Right cardiac atrium (tissue), 5 donors: ENCODE measurements at regions not wholly inside any gene's neighbourhood (a gene's known extent, or its start where the extent isn't known, plus 50 kb on each side); places are given as distances from the start of the nearest gene placed in this dataset.
"Not testable (repeated sequence)": the region's sequence is repeated elsewhere in the genome, so short reads cannot be mapped to it uniquely, and the experiment has no call there.

ENCODE experiments used
- ATAC-seq, 2 donors: fragments of 200-7000 bp; cut with Tn5 transposase; one replicate each; pipeline versions ENCODE4 v1.8.0 to v1.9.1; 2020; ENCODE audit warnings: moderate library complexity in 2 of 2, mild to moderate bottlenecking in 1 of 2
- DNase-seq, 3 donors: peaks; one replicate each; pipeline ENCODE4 v3.0.0-alpha.2; 2020
- H3K27ac ChIP-seq: one replicate; pipeline ENCODE4 v1.5.1; 2013; ENCODE audit warnings: mild to moderate bottlenecking, low read length, control low read depth, moderate library complexity
- H3K27me3 ChIP-seq: one replicate; pipeline ENCODE4 v1.6.1; 2013; ENCODE audit not compliant: control insufficient read depth, insufficient read depth
- H3K4me1 ChIP-seq: one replicate; pipeline ENCODE4 v1.6.1; 2013; ENCODE audit warnings: low read length; ENCODE audit not compliant: control insufficient read depth, insufficient read depth
- H3K4me3 ChIP-seq: one replicate; pipeline ENCODE4 v1.5.1; 2013; ENCODE audit warnings: low read length, control low read depth
- H3K9me3 ChIP-seq: one replicate; pipeline ENCODE4 v1.6.1; 2013; ENCODE audit warnings: low read length; ENCODE audit not compliant: control insufficient read depth
- WGBS: extraction: QIAGEN DNeasy Blood & Tissue Kit; methylation state at CpG from one replicate; pipeline ENCODE4 v1.1.7; 2013; 5-methylcytosine and 5-hydroxymethylcytosine counted together
- intact Hi-C, 4 donors: fragments of 100-400 bp; cut with DNase I; formaldehyde crosslinking; loops; one replicate each; pipeline versions ENCODE4 v1.11.0 to v1.14.0; 2022 to 2023
- donor health status: healthy with polysubstance abuse.
- donor health status: DM: no; HTN: yes; CAD: no.
- donor health status: DM: no; HTN: no; CAD: no.
- donor health status: DM: no; HTN: yes; CAD: no; lungs with severe emphysema.
- donor health status: DM: yes; HTN: yes; CAD: no.

DNA sequence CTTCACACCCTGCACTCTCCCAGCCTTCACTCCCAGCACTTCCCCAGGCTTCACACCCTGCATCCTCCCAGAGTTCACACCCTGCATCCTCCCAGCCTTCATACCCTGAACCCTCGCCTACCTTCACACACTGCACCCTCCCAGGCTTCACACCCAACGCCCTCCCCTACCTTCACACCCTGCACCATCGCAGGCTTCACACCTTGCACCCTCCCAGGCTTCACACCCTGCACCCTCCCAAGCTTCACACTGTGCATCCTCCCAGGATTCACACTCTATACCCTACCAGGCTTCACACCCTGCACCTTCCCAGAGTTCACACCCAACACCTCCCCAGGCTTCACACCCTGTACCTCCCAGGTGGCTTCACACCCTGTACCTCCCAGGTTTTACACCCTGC lies 448.7 kb upstream of the MYT1L start:
- Histone ChIP-seq H3K4me3 (no peak overlapping the region), H3K27me3 (no peaks in the 10 kb centered on the region), H3K4me1 (no peaks in the 10 kb centered on the region), H3K27ac (no peak overlapping the region), H3K9me3 (no peaks in the 10 kb centered on the region)
- DNase-seq = no peak
- ATAC-seq = no peak
- WGBS = 52% methylated on average over 3 of the region's 3 CpGs
- intact Hi-C loops = no loop called here

GRCh38 chr2:2777876-2778275 lies 446.8 kb upstream of the MYT1L start:
- 95% methylated on average over 2 of the region's 2 CpGs for WGBS
- intact Hi-C loops = no loop called here
- DNase-seq = no peak
- Histone ChIP-seq H3K27ac (no peak overlapping the region), H3K4me1 (no peaks in the 10 kb centered on the region), H3K9me3 (no peaks in the 10 kb centered on the region), H3K27me3 (no peaks in the 10 kb centered on the region), H3K4me3 (no peak overlapping the region)
- no peak for ATAC-seq

DNA sequence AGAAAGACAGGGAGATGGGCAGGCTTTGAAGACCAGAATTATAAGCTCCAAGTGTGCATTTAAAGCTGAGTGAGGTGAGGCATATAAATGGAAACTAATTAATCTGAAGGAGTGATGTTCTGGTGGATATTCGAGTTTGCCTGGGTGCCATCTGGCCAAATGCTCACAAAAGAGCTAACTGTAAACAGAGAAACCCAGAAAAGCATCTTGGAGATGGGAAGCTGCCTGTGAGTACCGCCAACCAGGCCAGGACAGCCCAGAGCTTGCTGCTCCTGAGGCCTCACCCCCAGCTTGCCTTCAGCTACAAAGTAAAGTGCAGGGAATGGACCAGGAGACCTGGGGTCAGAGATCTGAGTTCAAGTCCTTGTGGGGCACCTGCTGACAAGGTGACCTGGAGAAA lies 446.1 kb upstream of the MYT1L start:
- no peak for DNase-seq

DNA sequence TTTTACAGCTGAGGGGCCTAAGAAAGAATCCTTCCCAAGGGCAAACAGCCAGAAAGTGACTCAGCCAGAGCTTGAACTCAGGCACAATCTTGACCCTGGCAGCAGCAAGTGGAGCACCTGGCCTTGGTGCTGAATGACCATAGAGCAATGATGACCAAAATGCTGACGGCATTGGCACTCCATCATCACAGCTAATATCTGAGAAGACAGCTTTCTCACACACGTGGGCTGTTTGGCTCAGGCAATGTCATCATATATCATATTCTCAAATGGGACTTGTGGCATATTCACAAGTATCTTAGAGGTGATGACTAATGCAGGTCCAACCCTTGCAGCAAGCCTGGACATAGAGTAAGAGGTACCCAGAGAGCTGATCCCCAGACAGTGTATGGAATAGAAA lies 443.9 kb upstream of the MYT1L start:
- no peak for DNase-seq
- 58% methylated on average over 2 of the region's 2 CpGs for WGBS
- no peaks in the 10 kb centered on the region for H3K4me1 ChIP-seq
- H3K27me3 ChIP-seq = no peaks in the 10 kb centered on the region
- no peak overlapping the region for H3K27ac ChIP-seq
- no peaks in the 10 kb centered on the region for H3K9me3 ChIP-seq
- ATAC-seq = no peak
- no peak overlapping the region for H3K4me3 ChIP-seq
- intact Hi-C loops = no loop called here

More for the DNA sequence above, 446.1 kb upstream of the MYT1L start:
- intact Hi-C loops = no loop called here
- no peaks in the 10 kb centered on the region for H3K9me3 ChIP-seq
- H3K4me1 ChIP-seq = no peaks in the 10 kb centered on the region
- H3K27me3 ChIP-seq = no peaks in the 10 kb centered on the region
- 66% methylated on average over 2 of the region's 2 CpGs for WGBS
- ATAC-seq = no peak
- H3K4me3 ChIP-seq = no peak overlapping the region
- no peak overlapping the region for H3K27ac ChIP-seq

GRCh38 chr2:2773692-2774091 lies 442.6 kb upstream of the MYT1L start:
- DNase-seq (no peak), ATAC-seq (no peak)
- H3K27me3 ChIP-seq = no peaks in the 10 kb centered on the region
- H3K4me3 ChIP-seq = no peak overlapping the region
- H3K9me3 ChIP-seq = no peaks in the 10 kb centered on the region
- H3K4me1 ChIP-seq = peaks cover 4% of the 10 kb centered on the region
- no peak overlapping the region for H3K27ac ChIP-seq
- intact Hi-C loops = no loop called here
- WGBS = 84% methylated on average over 8 of the region's 8 CpGs

DNA sequence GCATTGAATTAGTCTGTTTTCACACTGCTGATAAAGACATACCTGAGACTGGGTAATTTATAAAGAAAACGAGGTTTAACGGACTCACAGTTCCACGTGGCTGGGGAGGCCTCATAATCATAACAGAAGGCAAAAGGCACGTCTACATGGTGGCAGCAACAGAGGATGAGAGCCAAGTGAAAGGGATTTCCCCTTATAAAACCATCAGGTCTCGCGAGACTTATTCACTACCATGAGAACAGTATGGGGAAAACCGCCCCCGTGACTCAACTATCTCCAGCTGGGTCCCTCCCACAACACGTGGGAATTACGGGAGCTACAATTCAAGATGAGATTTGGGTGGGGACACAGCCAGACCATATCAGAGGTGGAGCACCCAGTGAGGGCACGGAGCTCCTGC lies 442.0 kb upstream of the MYT1L start:
- DNase-seq, H3K9me3 ChIP-seq, H3K4me1 ChIP-seq, H3K27ac ChIP-seq, intact Hi-C loops, H3K4me3 ChIP-seq, ATAC-seq, H3K27me3 ChIP-seq: not testable (repeated sequence)
- WGBS = 84% methylated on average over 11 of the region's 11 CpGs

DNA sequence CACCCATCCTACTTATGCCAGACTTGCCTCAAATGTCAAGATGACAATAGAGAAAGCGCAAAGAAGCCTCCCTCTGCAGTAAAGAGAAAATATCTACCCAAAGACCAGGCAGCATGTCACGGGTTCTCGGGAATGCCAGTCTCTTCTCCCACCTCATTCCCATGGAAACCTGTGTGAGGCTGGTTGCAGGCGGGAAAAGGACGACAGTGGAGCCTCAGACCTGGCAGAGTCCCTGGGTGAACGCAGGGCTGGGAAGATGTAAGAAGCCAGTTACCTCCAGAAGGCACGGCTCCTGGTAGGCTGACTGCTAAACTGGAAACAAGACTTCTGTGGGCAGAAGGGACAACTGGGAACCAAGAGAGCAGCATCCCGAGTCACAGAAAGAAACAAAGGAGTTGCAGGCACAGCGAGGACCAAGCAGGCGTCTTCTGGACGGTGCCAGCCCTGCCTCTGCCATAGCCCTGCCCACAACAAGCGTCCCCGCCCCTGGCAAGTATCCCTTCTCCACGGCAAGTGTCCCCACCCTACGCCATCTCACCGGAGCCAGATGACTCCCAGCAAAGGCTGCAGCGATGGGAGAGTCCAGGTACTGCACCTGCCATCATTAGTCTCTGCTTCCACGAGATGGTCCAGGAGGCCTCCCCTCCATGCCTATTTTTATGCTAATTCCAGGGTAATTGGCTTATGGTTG lies 440.8 kb upstream of the MYT1L start:
- 84% methylated on average over 18 of the region's 18 CpGs for WGBS

DNA sequence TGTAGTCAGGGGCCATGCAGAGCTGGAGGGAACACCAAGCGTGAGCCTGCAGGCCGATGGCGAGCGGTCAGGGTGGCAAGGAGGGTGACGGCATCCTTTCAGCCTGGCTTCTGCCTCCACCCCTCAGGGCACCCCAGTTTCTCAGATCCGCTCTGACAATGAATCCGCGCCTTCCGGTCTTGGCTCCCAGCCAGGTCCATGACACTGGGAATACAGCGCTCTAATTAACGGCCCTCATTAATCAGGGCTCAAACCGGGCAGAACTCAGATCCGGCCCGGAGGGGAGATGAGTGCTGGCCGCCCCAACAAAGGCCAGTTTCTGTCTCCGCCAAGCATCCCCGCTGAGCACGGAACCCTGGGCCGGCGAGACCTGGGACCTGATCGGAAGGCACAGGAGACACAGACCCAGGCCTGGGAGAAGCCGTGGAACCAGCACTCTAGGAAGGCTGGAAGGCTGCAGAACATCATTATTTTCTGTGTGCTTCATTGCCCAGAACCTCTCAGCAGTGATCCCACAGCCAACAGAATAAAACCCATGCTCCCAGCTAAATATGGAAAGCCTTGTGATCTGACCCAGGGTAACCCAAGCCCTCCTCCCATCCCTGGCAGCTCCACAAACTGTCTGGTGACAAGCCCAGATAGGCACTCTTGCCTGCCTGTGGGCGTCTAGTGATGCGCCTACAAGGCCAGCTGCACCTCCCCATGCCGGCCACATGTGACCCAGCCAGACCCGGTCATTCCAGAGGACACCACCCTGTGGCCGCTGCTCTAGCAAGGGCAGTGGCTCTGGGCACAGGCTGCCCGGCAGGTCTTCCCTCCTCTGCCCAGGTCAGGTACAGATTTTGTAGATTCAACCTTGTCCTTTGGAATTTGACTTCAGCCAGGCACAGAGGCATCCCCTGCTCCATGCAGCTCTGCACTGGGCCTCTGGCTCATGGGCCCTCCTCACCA lies 438.7 kb upstream of the MYT1L start:
- H3K27me3 ChIP-seq = no peaks in the 10 kb centered on the region
- ATAC-seq (peak; percentile 89 to 95), DNase-seq (peak; percentile 58 to 88 (median 84))
- no peaks in the 10 kb centered on the region for H3K9me3 ChIP-seq
- 54% methylated on average over 28 of the region's 28 CpGs for whole genome bisulfite sequencing
- no peak overlapping the region for H3K4me3 ChIP-seq
- peak overlapping the region; percentile 65 for H3K27ac ChIP-seq
- intact Hi-C loops = no loop called here
- H3K4me1 ChIP-seq = peaks cover 4% of the 10 kb centered on the region

More for the DNA sequence above, 440.8 kb upstream of the MYT1L start:
- peaks cover 4% of the 10 kb centered on the region for H3K4me1 ChIP-seq
- H3K9me3 ChIP-seq = no peaks in the 10 kb centered on the region
- no peak for ATAC-seq
- no peaks in the 10 kb centered on the region for H3K27me3 ChIP-seq
- no peak overlapping the region for H3K4me3 ChIP-seq
- no peak overlapping the region for H3K27ac ChIP-seq
- DNase-seq = no peak
- intact Hi-C loops = no loop called here

- H3K4me3 ChIP-seq = no peak overlapping the region
- H3K9me3 ChIP-seq = no peaks in the 10 kb centered on the region
- no peaks in the 10 kb centered on the region for H3K27me3 ChIP-seq
- no peak for ATAC-seq
- 79% methylated on average over 6 of the region's 6 CpGs for WGBS
- intact Hi-C loops = no loop called here
- DNase-seq = no peak
- peaks cover 4% of the 10 kb centered on the region for H3K4me1 ChIP-seq
- no peak overlapping the region for H3K27ac ChIP-seq
These were observed 437.4 kb upstream of the MYT1L start for GRCh38 chr2:2768476-2768875.

GRCh38 chr2:2767837-2768236 lies 436.8 kb upstream of the MYT1L start:
- DNase-seq (no peak), ATAC-seq (no peak)
- intact Hi-C loops = no loop called here
- H3K4me3 ChIP-seq = no peak overlapping the region
- H3K4me1 ChIP-seq = peaks cover 4% of the 10 kb centered on the region
- no peaks in the 10 kb centered on the region for H3K9me3 ChIP-seq
- 77% methylated on average over 9 of the region's 9 CpGs for WGBS
- H3K27me3 ChIP-seq = no peaks in the 10 kb centered on the region
- no peak overlapping the region for H3K27ac ChIP-seq

DNA sequence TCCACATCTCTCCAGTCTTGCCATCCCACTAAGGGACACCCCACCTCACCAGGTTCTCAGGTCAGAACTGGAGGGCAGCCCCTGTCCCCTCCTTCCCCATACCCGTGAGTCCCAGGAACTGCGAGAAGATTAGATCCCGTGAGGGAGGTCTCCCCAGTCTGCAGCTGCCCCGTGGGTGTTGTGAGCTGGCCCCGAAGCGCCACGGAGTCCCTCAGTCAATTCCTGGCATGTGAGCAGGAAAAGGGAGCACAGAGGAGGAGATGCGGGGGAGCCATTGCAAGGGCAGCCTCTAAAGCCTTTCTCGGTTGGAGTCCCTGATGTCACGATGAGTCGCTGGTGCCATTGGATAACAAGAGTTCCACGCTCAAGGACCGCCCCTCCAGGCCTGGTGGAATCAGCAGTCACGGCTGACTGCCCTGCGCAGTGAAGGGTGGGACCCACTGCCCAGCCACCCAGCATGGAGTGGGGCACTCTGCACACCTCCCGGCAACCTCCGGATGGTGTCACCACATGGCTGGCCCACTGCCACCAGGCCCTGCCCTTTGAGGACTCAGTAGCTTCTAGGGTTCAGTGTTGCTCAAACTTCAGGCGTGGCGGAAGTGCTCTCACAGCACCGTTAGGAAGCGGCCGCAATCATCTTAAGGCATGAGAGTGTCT lies 434.9 kb upstream of the MYT1L start:
- H3K9me3 ChIP-seq = no peaks in the 10 kb centered on the region
- 89% methylated on average over 22 of the region's 22 CpGs for WGBS

More for the DNA sequence above, 434.9 kb upstream of the MYT1L start:
- no peaks in the 10 kb centered on the region for H3K27me3 ChIP-seq
- ATAC-seq = no peak
- intact Hi-C loops = no loop called here
- H3K4me1 ChIP-seq = peaks cover 4% of the 10 kb centered on the region
- no peak overlapping the region for H3K4me3 ChIP-seq
- DNase-seq = no peak
- no peak overlapping the region for H3K27ac ChIP-seq
